HL-60 (cell line): ENCODE measurements at regions not wholly inside any gene's neighbourhood (a gene's known extent, or its start where the extent isn't known, plus 50 kb on each side); places are given as distances from the start of the nearest gene placed in this dataset.

Experiments used
- DNase-seq, 2 experiments: peaks; one replicate each; pipeline ENCODE4 v3.0.0-alpha.2; 2010 to 2020; ENCODE audit warnings: low read depth in 1 of 2, low spot score in 1 of 2
- H3K27ac ChIP-seq: fragments of 250-450 bp; sonication (Bioruptor Pico); replicated peaks from 2 replicates; pipeline ENCODE4 v1.5.1; 2020; ENCODE audit warnings: mild to moderate bottlenecking, moderate library complexity
- H3K27me3 ChIP-seq: fragments of 250-450 bp; sonication (Bioruptor Pico); 2 replicates; pipeline ENCODE4 v1.5.1; 2021; ENCODE audit warnings: mild to moderate bottlenecking, moderate library complexity; ENCODE audit not compliant: insufficient read depth, poor library complexity, severe bottlenecking
- H3K4me3 ChIP-seq: replicated peaks from 2 replicates; pipeline ENCODE4 v1.5.1; 2011; ENCODE audit warnings: mild to moderate bottlenecking, control low read depth, low read length; ENCODE audit not compliant: insufficient read depth
- GABPA ChIP-seq: IDR thresholded peaks from 2 replicates; pipeline ENCODE4 v1.6.1; 2012; ENCODE audit warnings: low read depth
- POLR2AphosphoS5 ChIP-seq: IDR thresholded peaks from 2 replicates; pipeline ENCODE4 v1.6.1; 2012; ENCODE audit warnings: low read depth
- REST ChIP-seq: IDR thresholded peaks from 2 replicates; pipeline ENCODE4 v1.6.1; 2012; ENCODE audit warnings: low read depth; ENCODE audit not compliant: insufficient replicate concordance
- SPI1 ChIP-seq: IDR thresholded peaks from 2 replicates; pipeline ENCODE4 v1.6.1; 2012; ENCODE audit warnings: low read depth, mild to moderate bottlenecking, borderline replicate concordance
- TF ChIP-seq, protein P1 (sequence below): IDR thresholded peaks from one replicate; pipeline ENCODE4 v1.5.1; 2011; ENCODE audit warnings: low read length, control low read depth, inconsistent platforms; ENCODE audit not compliant: insufficient read depth

GRCh38 chr22:23400286-23400981, 179.7 kb downstream of the IGLL1 start:
- no peak for DNase-seq
- Histone ChIP-seq H3K27me3 (no peaks in the 10 kb centered on the region), H3K4me3 (no peak overlapping the region), H3K27ac (no peak overlapping the region)
- TF ChIP-seq POLR2AphosphoS5 (no peak), GABPA (no peak), REST (no peak), SPI1 (no peak)
- TF ChIP-seq, protein P1, sequence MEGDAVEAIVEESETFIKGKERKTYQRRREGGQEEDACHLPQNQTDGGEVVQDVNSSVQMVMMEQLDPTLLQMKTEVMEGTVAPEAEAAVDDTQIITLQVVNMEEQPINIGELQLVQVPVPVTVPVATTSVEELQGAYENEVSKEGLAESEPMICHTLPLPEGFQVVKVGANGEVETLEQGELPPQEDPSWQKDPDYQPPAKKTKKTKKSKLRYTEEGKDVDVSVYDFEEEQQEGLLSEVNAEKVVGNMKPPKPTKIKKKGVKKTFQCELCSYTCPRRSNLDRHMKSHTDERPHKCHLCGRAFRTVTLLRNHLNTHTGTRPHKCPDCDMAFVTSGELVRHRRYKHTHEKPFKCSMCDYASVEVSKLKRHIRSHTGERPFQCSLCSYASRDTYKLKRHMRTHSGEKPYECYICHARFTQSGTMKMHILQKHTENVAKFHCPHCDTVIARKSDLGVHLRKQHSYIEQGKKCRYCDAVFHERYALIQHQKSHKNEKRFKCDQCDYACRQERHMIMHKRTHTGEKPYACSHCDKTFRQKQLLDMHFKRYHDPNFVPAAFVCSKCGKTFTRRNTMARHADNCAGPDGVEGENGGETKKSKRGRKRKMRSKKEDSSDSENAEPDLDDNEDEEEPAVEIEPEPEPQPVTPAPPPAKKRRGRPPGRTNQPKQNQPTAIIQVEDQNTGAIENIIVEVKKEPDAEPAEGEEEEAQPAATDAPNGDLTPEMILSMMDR: no peak

DNA sequence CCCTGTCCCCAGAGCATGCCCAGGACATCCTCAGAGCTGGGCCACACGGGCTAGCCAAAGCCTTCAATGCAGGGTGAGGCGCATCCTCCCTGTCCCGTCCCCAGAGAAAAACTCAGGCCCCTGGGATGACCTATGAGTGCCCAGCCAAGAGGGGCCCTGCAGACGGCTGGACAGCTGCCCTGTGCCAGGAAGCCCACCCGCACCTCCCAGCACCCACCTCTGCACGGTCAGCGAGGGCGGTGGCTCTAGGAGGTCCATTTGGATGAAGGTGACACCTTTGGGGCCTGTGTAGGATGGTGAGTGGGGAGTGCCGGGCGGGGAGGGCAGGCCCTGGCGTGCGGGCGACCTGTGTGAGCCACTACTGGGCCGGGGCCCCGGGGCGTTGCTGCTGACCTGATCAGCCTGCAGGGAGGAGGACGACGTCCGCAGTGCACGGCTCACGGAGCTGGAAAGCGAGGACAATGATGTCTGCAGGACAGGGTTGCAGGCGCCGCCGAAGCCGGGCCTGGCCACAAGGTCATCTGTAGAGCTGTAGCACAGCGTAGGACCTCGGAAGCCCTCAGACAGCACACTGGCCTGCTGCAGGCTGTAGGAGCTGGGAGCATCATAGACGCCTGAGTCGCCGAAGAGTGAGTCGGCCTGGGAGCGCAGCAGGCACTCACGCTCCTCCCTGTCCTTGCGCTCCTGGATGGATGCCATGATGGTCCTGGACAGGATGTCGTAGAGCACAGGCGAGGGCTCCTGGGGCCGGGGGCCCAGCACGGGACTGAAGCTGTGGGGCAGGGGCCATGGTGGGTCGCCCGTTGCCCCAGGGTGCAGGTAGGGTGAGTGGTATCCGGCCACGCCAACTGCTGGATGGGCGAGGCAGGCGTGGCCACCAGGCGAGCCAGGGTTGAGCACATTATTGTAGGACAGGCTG, 180.5 kb downstream of the IGLL1 start:
- H3K27ac ChIP-seq: no peak overlapping the region
- H3K4me3 ChIP-seq: no peak overlapping the region
- no peaks in the 10 kb centered on the region for H3K27me3 ChIP-seq
- DNase-seq: no peak
- TF ChIP-seq, protein P1: no peak
- TF ChIP-seq REST (no peak), GABPA (no peak), SPI1 (no peak), POLR2AphosphoS5 (no peak)

DNA sequence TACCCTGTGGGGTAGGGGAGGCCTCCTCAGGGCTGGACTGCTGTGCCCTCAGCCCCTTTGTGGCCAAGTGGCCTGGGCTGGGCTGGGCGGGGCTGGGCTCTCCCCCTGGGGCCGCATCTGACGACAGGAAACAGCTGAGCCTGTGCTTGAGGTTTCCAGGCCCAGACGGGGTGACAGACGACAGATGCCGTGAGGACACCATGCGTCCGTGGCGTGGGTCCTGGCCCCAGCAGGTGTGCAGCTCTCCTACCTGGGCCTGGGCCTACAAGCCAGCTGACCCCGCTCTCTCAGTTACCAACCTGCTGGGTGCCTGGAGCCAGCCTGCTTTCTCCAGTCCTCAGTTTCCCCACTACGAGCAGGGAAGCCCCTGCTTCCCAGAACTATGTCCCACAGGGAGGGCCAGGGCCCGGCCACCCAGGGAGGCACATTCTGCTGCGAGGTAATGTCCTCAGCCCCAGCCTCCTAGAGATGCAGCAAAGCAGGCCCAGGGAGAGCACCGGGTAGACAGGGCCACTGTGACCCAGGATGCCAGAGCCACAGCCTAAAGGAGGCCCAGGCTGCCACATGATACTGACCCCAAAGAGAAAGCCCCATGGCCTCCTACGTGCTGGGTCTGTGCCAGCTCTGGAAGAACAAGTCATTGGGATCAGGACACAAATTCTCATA, 181.3 kb downstream of the IGLL1 start:
- Histone ChIP-seq H3K27ac (no peak overlapping the region), H3K4me3 (no peak overlapping the region), H3K27me3 (no peaks in the 10 kb centered on the region)
- TF ChIP-seq, protein P1: no peak
- no peak for TF ChIP-seq GABPA
- no peak for TF ChIP-seq SPI1
- no peak for TF ChIP-seq REST
- no peak for TF ChIP-seq POLR2AphosphoS5
- DNase-seq: no peak
